A204.1 (cell line): ENCODE measurements at regions not wholly inside any gene's neighbourhood (a gene's known extent, or its start where the extent isn't known, plus 50 kb on each side); places are given as distances from the start of the nearest gene placed in this dataset.

ENCODE experiments used
- FAIRE-seq: peaks from 2 replicates; lab custom pipeline; 2012; peaks lifted over from hg19 to GRCh38; lab: Jason Lieb, UNC

GRCh38 chr11:109972939-109973338 lies 120.3 kb upstream of the ZC3H12C start:
- FAIRE-seq, result no peak

DNA sequence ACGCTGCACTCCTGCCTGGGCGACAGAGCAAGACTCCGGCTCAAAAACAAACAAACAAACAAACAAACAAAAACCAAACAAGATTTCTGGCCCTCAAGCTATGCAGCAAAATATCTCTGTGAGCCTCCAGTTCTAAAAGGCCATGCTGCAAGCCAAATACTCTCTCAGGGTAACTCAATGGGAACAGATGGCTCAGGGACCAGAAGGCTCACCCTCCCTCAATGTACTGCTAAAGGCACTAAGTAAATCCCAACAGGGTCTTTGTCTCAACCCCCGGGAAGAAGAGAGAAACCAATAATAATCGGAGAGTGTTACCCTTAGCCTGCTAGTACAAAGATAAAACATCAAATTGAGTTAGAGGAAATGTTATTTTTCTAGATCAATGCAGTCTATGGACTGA lies 119.7 kb upstream of the ZC3H12C start:
- FAIRE-seq, result no peak

GRCh38 chr11:109974523-109974922 lies 118.7 kb upstream of the ZC3H12C start:
- FAIRE-seq, result no peak

DNA sequence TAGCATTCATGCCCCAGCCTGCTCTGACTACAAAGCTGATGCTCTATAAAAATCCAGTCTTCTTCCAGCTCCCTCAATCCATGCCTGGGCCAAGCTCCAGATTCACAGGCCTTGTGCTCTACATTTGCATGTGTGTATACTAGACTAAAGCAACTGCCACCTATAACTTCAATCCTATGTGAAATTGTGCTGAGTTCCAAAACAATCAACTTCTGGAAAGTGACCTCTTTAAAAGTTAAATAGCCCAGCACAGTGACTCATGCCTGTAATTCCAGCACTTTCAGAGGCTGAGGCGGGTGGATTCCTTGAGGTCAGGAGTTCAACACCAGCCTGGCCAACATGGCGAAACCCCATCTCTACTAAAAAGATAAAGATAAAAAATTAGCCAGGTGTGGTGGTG lies 114.3 kb upstream of the ZC3H12C start:
- FAIRE-seq, result no peak

DNA sequence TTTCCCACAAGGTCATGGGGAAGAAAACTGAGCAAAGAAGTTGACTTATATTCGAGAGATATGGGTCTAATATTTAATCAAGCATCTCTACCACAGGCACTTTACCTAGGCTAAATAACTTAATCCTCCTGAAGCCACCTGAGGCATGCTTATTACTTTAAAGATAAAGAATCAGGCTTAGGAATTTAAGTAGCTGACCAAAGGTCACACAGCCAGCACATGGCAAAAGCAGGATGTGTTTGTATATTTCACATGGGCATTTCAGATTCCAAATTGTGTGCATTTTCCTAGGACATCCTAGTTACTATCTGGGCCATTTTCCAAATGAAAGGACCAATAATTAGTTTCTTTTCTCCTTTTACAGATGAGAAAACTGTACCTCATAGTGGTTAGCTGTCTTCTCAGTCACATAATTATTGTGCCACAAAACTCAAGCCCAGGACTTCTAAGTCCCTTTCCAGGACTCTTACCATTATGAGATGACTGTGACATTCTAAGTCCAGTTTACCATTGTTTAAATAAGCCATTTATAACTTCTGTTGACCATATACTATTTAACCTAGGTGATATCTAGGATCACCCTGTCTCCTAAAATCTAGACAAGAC lies 112.1 kb upstream of the ZC3H12C start:
- FAIRE-seq, result no peak

DNA sequence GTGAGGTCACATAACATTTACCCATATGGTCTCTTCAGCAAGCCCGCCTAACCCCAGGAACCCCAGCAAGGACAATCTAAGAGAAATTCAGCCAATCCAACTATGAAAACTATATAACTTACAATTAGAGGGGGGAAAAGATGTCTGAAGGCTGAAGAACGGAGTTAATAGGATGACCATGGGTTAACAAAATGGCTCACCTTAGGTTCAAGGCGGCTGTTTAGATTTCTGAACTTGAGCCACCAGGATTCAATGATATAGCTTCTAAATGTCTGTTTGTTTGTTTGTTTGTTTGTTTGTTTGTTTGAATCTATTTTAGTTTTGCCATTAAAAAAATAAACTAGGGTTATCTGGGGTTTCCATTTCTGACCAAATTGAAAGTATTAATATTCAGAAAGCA lies 109.8 kb upstream of the ZC3H12C start:
- no peak for FAIRE-seq

- FAIRE-seq, result no peak
Measured at GRCh38 chr11:109984634-109985289, 108.4 kb upstream of the ZC3H12C start.

DNA sequence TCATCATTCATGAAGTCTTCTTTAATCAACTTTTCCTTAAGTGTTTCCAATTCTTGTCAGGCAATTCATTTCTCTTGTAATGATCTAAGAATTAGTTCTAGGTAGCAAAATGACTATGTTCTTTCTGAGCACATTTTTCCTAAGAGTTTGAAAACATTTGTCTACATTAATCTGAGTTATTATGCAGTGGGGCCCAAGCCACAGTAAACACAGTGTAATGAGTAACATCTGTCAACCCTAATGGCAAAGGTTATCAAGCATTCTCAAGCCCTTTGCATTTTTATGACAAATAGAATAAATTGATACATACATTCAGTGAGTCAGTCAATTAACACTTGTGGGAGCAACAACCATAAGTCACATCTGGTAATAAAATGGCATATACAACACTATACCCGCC lies 106.7 kb upstream of the ZC3H12C start:
- no peak for FAIRE-seq

- no peak for FAIRE-seq
Measured at GRCh38 chr11:109991835-109992234, 101.4 kb upstream of the ZC3H12C start.

DNA sequence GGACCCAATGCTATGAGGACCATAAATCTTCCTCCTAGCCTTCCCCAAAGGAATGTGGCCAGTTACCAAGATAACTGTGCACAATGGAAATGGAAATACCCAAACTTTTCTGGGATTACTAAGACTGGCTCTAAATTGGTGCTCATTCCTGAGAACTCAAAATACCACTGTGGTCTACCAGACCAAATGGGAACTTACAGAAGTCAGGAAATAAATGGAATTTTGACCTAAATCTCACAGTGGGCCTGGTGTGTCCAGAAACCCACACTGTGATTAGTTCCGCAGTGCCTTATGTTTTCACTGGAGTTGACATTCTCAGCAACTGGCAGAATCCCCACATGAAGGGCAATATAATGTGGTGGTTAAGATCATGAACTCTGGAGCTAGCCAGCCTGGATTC lies 99.4 kb upstream of the ZC3H12C start:
- FAIRE-seq, result no peak

GRCh38 chr11:109994907-109995306 lies 98.3 kb upstream of the ZC3H12C start:
- no peak for FAIRE-seq

GRCh38 chr11:109996060-109996459 lies 97.1 kb upstream of the ZC3H12C start:
- FAIRE-seq, result no peak

DNA sequence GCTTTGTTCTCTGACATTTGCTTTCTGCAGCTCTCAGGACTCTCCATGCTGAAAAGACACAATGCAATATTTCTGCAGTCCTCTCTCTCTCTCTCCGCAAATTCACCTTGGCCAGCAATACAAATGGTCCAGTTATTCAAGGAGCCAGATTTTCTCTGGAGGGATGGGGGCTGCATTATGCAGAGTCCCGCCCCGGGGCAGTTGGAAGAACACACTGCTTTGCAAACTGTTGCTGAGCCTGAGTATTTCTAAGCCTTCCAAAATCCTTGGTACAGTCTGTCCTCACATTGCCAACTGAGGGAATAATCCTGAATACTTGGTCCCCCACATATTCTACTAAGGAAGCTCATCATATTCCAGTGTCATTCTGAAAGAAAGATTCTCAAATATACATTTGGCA lies 94.3 kb upstream of the ZC3H12C start:
- FAIRE-seq, result no peak

DNA sequence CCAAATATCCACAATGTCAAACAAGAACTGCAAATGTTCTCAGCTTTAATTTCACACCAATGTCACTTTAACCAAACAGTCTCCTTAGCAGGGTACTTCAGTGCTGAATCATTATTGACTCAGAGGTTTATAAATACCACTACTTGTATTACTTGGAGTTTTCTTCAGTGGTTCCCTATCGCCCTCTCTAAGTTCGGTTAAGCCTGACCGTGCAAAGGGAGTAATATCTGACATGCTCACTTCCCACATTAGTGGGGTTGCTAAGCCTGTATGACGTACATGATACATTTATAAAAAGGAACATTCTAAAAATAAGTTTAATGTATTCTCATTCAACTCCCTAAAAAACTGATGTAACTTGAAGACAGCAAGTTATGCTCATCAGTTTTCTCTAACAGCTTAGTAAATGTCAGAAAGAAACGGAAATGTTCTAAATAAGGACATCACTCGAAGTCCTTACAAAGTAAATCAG lies 93.1 kb upstream of the ZC3H12C start:
- no peak for FAIRE-seq

GRCh38 chr11:110000850-110001249 lies 92.3 kb upstream of the ZC3H12C start:
- FAIRE-seq, result no peak

GRCh38 chr11:110003426-110003825 lies 89.8 kb upstream of the ZC3H12C start:
- no peak for FAIRE-seq

- no peak for FAIRE-seq
Measured at GRCh38 chr11:110011595-110011994, 81.6 kb upstream of the ZC3H12C start.

GRCh38 chr11:110015695-110016094 lies 77.5 kb upstream of the ZC3H12C start:
- FAIRE-seq, result no peak

GRCh38 chr11:110019675-110020074 lies 73.5 kb upstream of the ZC3H12C start:
- FAIRE-seq, result no peak

- no peak for FAIRE-seq
Measured at GRCh38 chr11:110022548-110022947, 70.6 kb upstream of the ZC3H12C start.

- FAIRE-seq, result no peak
Measured at GRCh38 chr11:110023711-110024110, 69.5 kb upstream of the ZC3H12C start.

DNA sequence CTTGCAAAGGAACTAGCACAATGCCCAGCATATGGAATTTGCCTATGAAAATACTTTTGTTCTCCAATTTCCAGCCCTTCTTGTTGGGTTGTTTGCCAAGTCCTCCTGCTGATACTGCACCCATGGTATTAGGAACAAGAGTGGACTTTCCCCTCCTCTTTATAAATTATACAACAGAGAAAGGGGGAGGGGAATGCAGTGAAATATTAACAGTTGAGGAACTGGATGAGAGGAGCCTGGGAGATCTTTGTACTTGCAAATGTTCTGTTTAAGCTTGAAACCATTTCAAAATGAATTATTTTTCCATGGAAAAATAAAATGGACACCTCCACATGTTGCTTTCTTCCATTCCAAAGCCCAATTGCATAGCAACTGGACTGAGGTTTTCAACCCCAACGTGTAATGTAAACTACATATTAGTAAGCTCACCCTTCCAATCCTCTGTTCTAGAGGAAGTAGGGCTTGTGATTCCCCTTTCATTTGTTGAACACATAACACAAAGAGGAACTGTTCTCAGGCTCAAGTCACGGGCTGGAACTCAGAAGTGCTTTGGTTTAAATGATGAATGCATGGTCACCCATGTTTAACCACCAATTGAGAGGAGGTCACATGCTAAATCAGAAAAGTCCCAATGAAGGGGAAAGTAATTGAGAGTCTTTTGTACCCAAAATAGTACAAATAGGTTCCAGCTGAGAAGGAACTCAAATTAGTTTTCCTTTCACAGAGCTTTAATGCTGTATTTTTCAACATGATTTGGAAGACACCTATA lies 66.2 kb upstream of the ZC3H12C start:
- no peak for FAIRE-seq

GRCh38 chr11:110027627-110028371 lies 65.4 kb upstream of the ZC3H12C start:
- no peak for FAIRE-seq
